IMR-90 (cell line): ENCODE measurements at regions not wholly inside any gene's neighbourhood (a gene's known extent, or its start where the extent isn't known, plus 50 kb on each side); places are given as distances from the start of the nearest gene placed in this dataset.

ENCODE experiments used
- ATAC-seq: fragments of 200-7000 bp; cut with Tn5 transposase; 2 replicates; pipeline ENCODE4 v1.9.1; 2020; ENCODE audit warnings: low read depth, mild to moderate bottlenecking, moderate library complexity
- BruUV-seq: library from RNA; stranded (reverse); fragments of 400-500 nt; replicated peaks from 2 replicates; lab custom pipeline; 2021; lab: Mats Ljungman, UMichigan
- CTCF ChIA-PET: fragments of 300-600 bp; formaldehyde crosslinking; extraction: SDS; loops from one replicate; lab custom pipeline; 2021; ENCODE audit warnings: antibody characterized with exemption; lab: Yijun Ruan, JAX
- POLR2A ChIA-PET: fragments of 300-600 bp; sonication (Branson Sonifier 250); formaldehyde crosslinking; loops from one replicate; lab custom pipeline; 2022; ENCODE audit warnings: antibody characterized with exemption; ENCODE audit not compliant: unreplicated experiment; lab: Charles Lee
- DNase-seq: peaks from one replicate; pipeline ENCODE4 v3.0.0; 2013
- H2AFZ ChIP-seq: replicated peaks from 2 replicates; pipeline ENCODE3; 2013; ENCODE audit warnings: low read length, mild to moderate bottlenecking; ENCODE audit not compliant: poor library complexity
- H2AK5ac ChIP-seq: 2 replicates; pipeline ENCODE4 v1.6.1; 2013; ENCODE audit warnings: low read depth, low read length, inconsistent platforms
- H2AK9ac ChIP-seq: replicated peaks from 2 replicates; pipeline ENCODE3; 2013; ENCODE audit warnings: mild to moderate bottlenecking, low read depth, low read length, moderate library complexity; ENCODE audit not compliant: poor library complexity
- H2BK120ac ChIP-seq: 2 replicates; pipeline ENCODE4 v1.6.1; 2013; ENCODE audit warnings: low read depth, low read length, inconsistent platforms
- H2BK15ac ChIP-seq: 3 replicates; pipeline ENCODE4 v1.6.1; 2013; ENCODE audit warnings: low read depth, low read length, inconsistent platforms
- H2BK20ac ChIP-seq: 2 replicates; pipeline ENCODE4 v1.6.1; 2013; ENCODE audit warnings: low read depth, mild to moderate bottlenecking, inconsistent platforms, low read length, moderate library complexity
- H2BK5ac ChIP-seq: 2 replicates; pipeline ENCODE4 v1.6.1; 2013; ENCODE audit warnings: mild to moderate bottlenecking, low read depth, low read length, inconsistent platforms; ENCODE audit not compliant: poor library complexity, severe bottlenecking
- H3K14ac ChIP-seq: replicated peaks from 2 replicates; pipeline ENCODE4 v1.6.1; 2013; ENCODE audit warnings: low read depth, low read length, inconsistent platforms
- H3K18ac ChIP-seq: 2 replicates; pipeline ENCODE4 v1.6.1; 2013; ENCODE audit warnings: low read depth, low read length, control low read depth
- H3K23ac ChIP-seq: 2 replicates; pipeline ENCODE4 v1.6.1; 2013; ENCODE audit warnings: low read depth, low read length, inconsistent platforms
- H3K27ac ChIP-seq: 2 replicates; pipeline ENCODE4 v1.5.1; 2013; ENCODE audit warnings: mild to moderate bottlenecking, control low read depth, low read length; ENCODE audit not compliant: insufficient read depth
- H3K27me3 ChIP-seq: 2 replicates; pipeline ENCODE4 v1.6.1; 2013; ENCODE audit warnings: low read length; ENCODE audit not compliant: control insufficient read depth, insufficient read depth
- H3K36me3 ChIP-seq: 2 replicates; pipeline ENCODE4 v1.6.1; 2013; ENCODE audit warnings: low read length, mixed read lengths; ENCODE audit not compliant: control insufficient read depth, insufficient read depth
- H3K4ac ChIP-seq: 2 replicates; pipeline ENCODE4 v1.6.1; 2013; ENCODE audit warnings: low read depth, low read length, inconsistent platforms
- H3K4me1 ChIP-seq: 2 replicates; pipeline ENCODE4 v1.6.1; 2013; ENCODE audit warnings: low read length, mixed read lengths; ENCODE audit not compliant: control insufficient read depth, insufficient read depth
- H3K4me2 ChIP-seq: 2 replicates; pipeline ENCODE4 v1.6.1; 2013; ENCODE audit warnings: low read depth, mild to moderate bottlenecking, control low read depth, low read length, moderate library complexity
- H3K4me3 ChIP-seq: 2 replicates; pipeline ENCODE4 v1.5.1; 2013; ENCODE audit warnings: low read depth, mild to moderate bottlenecking, control low read depth, low read length, moderate library complexity; ENCODE audit not compliant: insufficient read depth
- H3K56ac ChIP-seq: 2 replicates; pipeline ENCODE4 v1.6.1; 2013; ENCODE audit warnings: low read length, inconsistent platforms; ENCODE audit not compliant: insufficient read depth; ENCODE audit errors: extremely low read depth
- H3K79me1 ChIP-seq, 2 experiments: 2 replicates each; pipeline ENCODE4 v1.6.1; 2013; ENCODE audit warnings: low read length in 2 of 2, inconsistent platforms in 1 of 2, low read depth in 1 of 2
- H3K9ac ChIP-seq: 2 replicates; pipeline ENCODE4 v1.6.1; 2013; ENCODE audit warnings: low read depth, low read length, control low read depth
- H3K9me1 ChIP-seq: 2 replicates; pipeline ENCODE4 v1.6.1; 2013; ENCODE audit warnings: low read length, inconsistent platforms; ENCODE audit not compliant: insufficient read depth
- H3K9me3 ChIP-seq: 2 replicates; pipeline ENCODE4 v1.6.1; 2013; ENCODE audit warnings: low read length; ENCODE audit not compliant: control insufficient read depth, insufficient read depth
- H4K20me1 ChIP-seq: 2 replicates; pipeline ENCODE4 v1.6.1; 2013; ENCODE audit warnings: low read length, inconsistent platforms; ENCODE audit not compliant: insufficient read depth
- H4K5ac ChIP-seq: 2 replicates; pipeline ENCODE4 v1.6.1; 2013; ENCODE audit warnings: mild to moderate bottlenecking, low read depth, low read length, control low read depth
- H4K8ac ChIP-seq, 2 experiments: 2 replicates each; pipeline ENCODE4 v1.6.1; 2013; ENCODE audit warnings: low read depth in 2 of 2, low read length in 2 of 2, control low read depth in 1 of 2, inconsistent platforms in 1 of 2
- H4K91ac ChIP-seq: 2 replicates; pipeline ENCODE4 v1.6.1; 2013; ENCODE audit warnings: low read depth, low read length, inconsistent platforms; ENCODE audit not compliant: insufficient read depth
- BHLHE40 ChIP-seq: fragments of 150-350 bp; IDR thresholded peaks from 2 replicates; pipeline ENCODE4 v1.6.1; 2016; ENCODE audit warnings: mild to moderate bottlenecking, low read depth, low read length
- CEBPB ChIP-seq: IDR thresholded peaks from 2 replicates; pipeline ENCODE4 v1.6.1; 2012; ENCODE audit warnings: low read depth, low read length, improper control_type of control experiment
- CHD1 ChIP-seq: IDR thresholded peaks from 2 replicates; pipeline ENCODE4 v1.6.1; 2012; ENCODE audit warnings: low read depth, low read length, improper control_type of control experiment
- FOS ChIP-seq: fragments of 150-350 bp; IDR thresholded peaks from 2 replicates; pipeline ENCODE4 v1.6.1; 2016; ENCODE audit warnings: low read depth, low read length
- MAFK ChIP-seq: IDR thresholded peaks from 2 replicates; pipeline ENCODE4 v1.6.1; 2012; ENCODE audit warnings: low read depth, low read length, improper control_type of control experiment
- MAZ ChIP-seq: IDR thresholded peaks from 2 replicates; pipeline ENCODE4 v1.6.1; 2012; ENCODE audit warnings: low read depth, mild to moderate bottlenecking, low read length, improper control_type of control experiment, moderate library complexity, borderline replicate concordance
- MXI1 ChIP-seq: IDR thresholded peaks from 2 replicates; pipeline ENCODE4 v1.6.1; 2012; ENCODE audit warnings: low read depth, mild to moderate bottlenecking, low read length, moderate library complexity, borderline replicate concordance
- NFE2L2 ChIP-seq: fragments of 150-350 bp; IDR thresholded peaks from 2 replicates; pipeline ENCODE4 v1.6.1; 2016; ENCODE audit warnings: low read depth, mild to moderate bottlenecking, low read length
- POLR2A ChIP-seq: IDR thresholded peaks from 2 replicates; pipeline ENCODE4 v1.6.1; 2012; ENCODE audit warnings: mild to moderate bottlenecking, low read depth, low read length
- RAD21 ChIP-seq: IDR thresholded peaks from 2 replicates; pipeline ENCODE4 v1.6.1; 2012; ENCODE audit warnings: low read length, improper control_type of control experiment
- RCOR1 ChIP-seq: IDR thresholded peaks from 2 replicates; pipeline ENCODE4 v1.6.1; 2012; ENCODE audit warnings: mild to moderate bottlenecking, low read length, improper control_type of control experiment; ENCODE audit not compliant: insufficient replicate concordance
- RFX5 ChIP-seq: IDR thresholded peaks from 2 replicates; pipeline ENCODE4 v1.8.0; 2012; ENCODE audit warnings: low read depth, mild to moderate bottlenecking, low read length, moderate library complexity
- SMC3 ChIP-seq: fragments of 150-350 bp; IDR thresholded peaks from 2 replicates; pipeline ENCODE4 v1.6.1; 2016; ENCODE audit warnings: low read depth, mild to moderate bottlenecking, antibody characterized with exemption, low read length, moderate library complexity
- dilution Hi-C: fragments of 300-500 bp; cut with HindIII; formaldehyde crosslinking; loops from one replicate; pipeline ENCODE4 v1.14.3; 2018; ENCODE audit warnings: low sequenced_read_pairs; ENCODE audit not compliant: unreplicated experiment
- in situ Hi-C: fragments of 300-500 bp; cut with MboI; formaldehyde crosslinking; loops from 3 replicates; pipeline ENCODE4 v1.14.3; 2019; ENCODE audit warnings: low sequenced_read_pairs, inconsistent platforms, mixed read lengths
- intact Hi-C: fragments of 100-400 bp; cut with micrococcal nuclease; formaldehyde crosslinking; loops from 2 replicates; pipeline ENCODE4 v1.10.0; 2022
- TF ChIP-seq, protein P1 (sequence below): conservative IDR thresholded peaks from 2 replicates; pipeline ENCODE4 v1.5.1; 2012; ENCODE audit warnings: mild to moderate bottlenecking, low read depth, low read length, improper control_type of control experiment
- TF ChIP-seq, protein P2 (sequence below): fragments of 150-350 bp; IDR thresholded peaks from 2 replicates; pipeline ENCODE4 v1.6.1; 2016; ENCODE audit warnings: low read depth, mild to moderate bottlenecking, low read length, moderate library complexity, borderline replicate concordance
- TF ChIP-seq, protein P3 (sequence below): fragments of 150-350 bp; IDR thresholded peaks from 2 replicates; pipeline ENCODE4 v1.6.1; 2017; ENCODE audit warnings: mild to moderate bottlenecking, antibody characterized with exemption, low read length, low read depth

DNA sequence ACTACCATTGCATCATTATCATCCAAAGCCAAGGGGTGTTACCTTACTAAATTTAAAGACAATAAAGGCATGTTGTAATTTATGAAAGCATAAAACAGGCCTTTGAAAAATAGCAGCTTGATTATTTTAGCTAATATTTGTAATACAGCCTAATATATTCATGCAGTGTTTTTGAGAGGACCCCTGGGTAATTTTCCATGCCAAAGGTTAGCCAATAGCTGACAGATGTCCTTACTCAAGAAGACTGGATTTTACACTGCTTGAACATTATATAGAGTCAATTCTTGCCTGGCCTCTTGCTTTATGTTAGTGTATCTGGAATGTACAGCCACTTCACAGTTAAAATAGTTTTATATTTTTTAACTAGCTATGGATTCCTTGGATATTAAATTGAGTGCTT is 337.8 kb upstream of the PAPPA start:
- Histone ChIP-seq H2AK5ac (no peak overlapping the region), H3K36me3 (no peaks in the 10 kb centered on the region), H2BK15ac (no peak overlapping the region), H4K5ac (no peak overlapping the region), H2BK20ac (no peak overlapping the region), H2AFZ (no peak overlapping the region), H3K4me1 (no peaks in the 10 kb centered on the region), H2BK5ac (no peak overlapping the region), H3K27me3 (no peaks in the 10 kb centered on the region), H3K9me3 (no peaks in the 10 kb centered on the region), H3K79me1 (no peaks in the 10 kb centered on the region), H3K4ac (no peak overlapping the region), H2BK120ac (no peak overlapping the region), H4K20me1 (no peaks in the 10 kb centered on the region), H3K23ac (no peak overlapping the region), H2AK9ac (no peak overlapping the region), H3K4me2 (no peak overlapping the region), H3K27ac (no peak overlapping the region), H3K4me3 (no peak overlapping the region), H3K56ac (no peak overlapping the region), H3K9ac (no peak overlapping the region), H3K14ac (no peak overlapping the region), H3K18ac (no peak overlapping the region), H4K91ac (no peak overlapping the region), H3K9me1 (no peaks in the 10 kb centered on the region), H4K8ac (no peak overlapping the region)
- dilution Hi-C loops (no loop called here), in situ Hi-C loops (no loop called here), intact Hi-C loops (no loop called here)
- ATAC-seq (no peak), DNase-seq (no peak)
- BruUV-seq = no TSS peak
- CTCF ChIA-PET = interaction anchor here (0.7 kb wide), 1 partner anchor 14 kb away, joined by 5 read pairs; no protein-coding TSS in a partner anchor
- TF ChIP-seq, protein P1, sequence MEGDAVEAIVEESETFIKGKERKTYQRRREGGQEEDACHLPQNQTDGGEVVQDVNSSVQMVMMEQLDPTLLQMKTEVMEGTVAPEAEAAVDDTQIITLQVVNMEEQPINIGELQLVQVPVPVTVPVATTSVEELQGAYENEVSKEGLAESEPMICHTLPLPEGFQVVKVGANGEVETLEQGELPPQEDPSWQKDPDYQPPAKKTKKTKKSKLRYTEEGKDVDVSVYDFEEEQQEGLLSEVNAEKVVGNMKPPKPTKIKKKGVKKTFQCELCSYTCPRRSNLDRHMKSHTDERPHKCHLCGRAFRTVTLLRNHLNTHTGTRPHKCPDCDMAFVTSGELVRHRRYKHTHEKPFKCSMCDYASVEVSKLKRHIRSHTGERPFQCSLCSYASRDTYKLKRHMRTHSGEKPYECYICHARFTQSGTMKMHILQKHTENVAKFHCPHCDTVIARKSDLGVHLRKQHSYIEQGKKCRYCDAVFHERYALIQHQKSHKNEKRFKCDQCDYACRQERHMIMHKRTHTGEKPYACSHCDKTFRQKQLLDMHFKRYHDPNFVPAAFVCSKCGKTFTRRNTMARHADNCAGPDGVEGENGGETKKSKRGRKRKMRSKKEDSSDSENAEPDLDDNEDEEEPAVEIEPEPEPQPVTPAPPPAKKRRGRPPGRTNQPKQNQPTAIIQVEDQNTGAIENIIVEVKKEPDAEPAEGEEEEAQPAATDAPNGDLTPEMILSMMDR = no peak
- TF ChIP-seq SMC3 (no peak), BHLHE40 (no peak), MXI1 (no peak), CEBPB (no peak), RCOR1 (no peak), MAZ (no peak), FOS (no peak), CHD1 (no peak), MAFK (no peak), RAD21 (no peak), RFX5 (no peak), POLR2A (no peak), NFE2L2 (no peak)
- TF ChIP-seq, protein P2, sequence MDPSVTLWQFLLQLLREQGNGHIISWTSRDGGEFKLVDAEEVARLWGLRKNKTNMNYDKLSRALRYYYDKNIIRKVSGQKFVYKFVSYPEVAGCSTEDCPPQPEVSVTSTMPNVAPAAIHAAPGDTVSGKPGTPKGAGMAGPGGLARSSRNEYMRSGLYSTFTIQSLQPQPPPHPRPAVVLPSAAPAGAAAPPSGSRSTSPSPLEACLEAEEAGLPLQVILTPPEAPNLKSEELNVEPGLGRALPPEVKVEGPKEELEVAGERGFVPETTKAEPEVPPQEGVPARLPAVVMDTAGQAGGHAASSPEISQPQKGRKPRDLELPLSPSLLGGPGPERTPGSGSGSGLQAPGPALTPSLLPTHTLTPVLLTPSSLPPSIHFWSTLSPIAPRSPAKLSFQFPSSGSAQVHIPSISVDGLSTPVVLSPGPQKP = no peak
- TF ChIP-seq, protein P3, sequence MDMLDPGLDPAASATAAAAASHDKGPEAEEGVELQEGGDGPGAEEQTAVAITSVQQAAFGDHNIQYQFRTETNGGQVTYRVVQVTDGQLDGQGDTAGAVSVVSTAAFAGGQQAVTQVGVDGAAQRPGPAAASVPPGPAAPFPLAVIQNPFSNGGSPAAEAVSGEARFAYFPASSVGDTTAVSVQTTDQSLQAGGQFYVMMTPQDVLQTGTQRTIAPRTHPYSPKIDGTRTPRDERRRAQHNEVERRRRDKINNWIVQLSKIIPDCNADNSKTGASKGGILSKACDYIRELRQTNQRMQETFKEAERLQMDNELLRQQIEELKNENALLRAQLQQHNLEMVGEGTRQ = no peak
- POLR2A ChIA-PET = no interaction called here
